VCaP (cell line): ENCODE measurements at regions not wholly inside any gene's neighbourhood (a gene's known extent, or its start where the extent isn't known, plus 50 kb on each side); places are given as distances from the start of the nearest gene placed in this dataset.

Experiments
- H3K27ac ChIP-seq: fragments of 450-650 bp; 2 replicates; pipeline ENCODE4 v1.5.1; 2017
- CTCF ChIP-seq: fragments of 450-650 bp; conservative IDR thresholded peaks from 2 replicates; pipeline ENCODE4 v1.5.1; 2017; ENCODE audit warnings: mild to moderate bottlenecking, moderate library complexity

DNA sequence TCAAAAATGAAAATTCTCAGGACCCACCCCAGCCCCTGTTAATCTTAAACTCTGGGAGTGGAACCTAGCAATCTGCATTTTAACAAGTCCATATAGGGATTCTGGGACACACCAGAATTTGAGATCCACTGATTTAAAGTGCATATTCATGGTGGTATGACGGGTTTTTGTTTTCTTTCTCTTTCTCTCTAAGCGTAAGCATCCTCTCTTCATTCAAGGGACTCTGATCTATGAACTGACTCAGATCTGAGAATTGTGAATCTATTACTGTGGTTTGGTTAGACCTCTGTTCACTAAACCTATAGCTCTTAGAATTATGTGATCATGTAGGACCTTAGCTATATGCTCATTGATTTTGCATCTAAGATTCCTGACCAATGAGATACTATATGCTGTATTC is 565.2 kb downstream of the CCDC171 start:
- H3K27ac ChIP-seq = no peak overlapping the region
- TF ChIP-seq CTCF = no peak

DNA sequence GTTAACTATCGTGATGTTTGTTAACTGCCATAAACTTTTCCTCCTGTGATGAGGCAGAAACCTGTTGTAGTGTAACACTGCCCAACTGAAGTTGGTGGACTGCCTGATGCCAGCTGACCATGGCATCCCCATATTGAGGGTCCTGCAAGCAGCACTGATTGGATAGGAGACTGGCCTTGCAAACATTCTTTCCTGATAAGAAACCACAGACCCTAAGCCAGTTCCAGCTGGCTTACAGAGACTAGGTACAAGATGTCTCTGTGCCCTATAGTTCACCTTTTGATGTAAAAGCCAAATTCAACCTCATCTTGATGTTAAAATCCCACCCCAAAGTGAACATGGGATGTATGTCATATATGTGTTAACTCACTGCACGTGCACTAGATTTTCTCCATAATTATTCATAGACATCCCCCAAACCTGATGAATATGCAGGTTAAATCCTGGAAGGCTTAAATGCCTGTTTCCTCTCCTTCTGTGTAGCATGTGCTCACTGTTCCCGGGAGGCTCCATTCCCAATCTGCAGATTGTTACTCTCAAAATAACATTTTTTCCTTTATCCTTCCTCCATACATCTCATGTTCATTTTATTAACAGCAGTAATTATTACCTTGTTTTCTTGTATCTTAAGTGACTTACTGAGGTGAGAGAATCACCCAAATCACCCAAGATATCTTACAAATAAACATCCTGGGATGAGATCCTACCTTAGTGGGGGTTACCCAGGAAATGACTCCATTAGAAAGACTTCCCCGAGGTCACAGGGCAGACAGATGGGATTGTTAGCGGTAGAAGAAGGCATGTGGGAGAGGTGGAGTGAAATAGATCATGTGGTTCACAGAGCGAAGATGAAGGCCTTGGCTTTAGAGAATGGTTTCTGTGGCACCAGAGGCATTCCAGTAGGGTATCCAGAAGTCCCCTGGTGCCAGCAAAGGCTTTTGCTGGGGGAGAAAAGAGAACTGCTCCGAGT is 566.7 kb downstream of the CCDC171 start:
- H3K27ac ChIP-seq = no peak overlapping the region
- TF ChIP-seq CTCF = no peak

GRCh38 chr9:16120231-16120641 is 567.4 kb downstream of the CCDC171 start:
- H3K27ac ChIP-seq = no peak overlapping the region
- TF ChIP-seq CTCF = no peak

GRCh38 chr9:16120727-16121126 is 567.9 kb downstream of the CCDC171 start:
- no peak overlapping the region for H3K27ac ChIP-seq

GRCh38 chr9:16121168-16121567 is 568.3 kb downstream of the CCDC171 start:
- TF ChIP-seq CTCF = no peak
- H3K27ac ChIP-seq = no peak overlapping the region

More at GRCh38 chr9:16120727-16121126, 567.9 kb downstream of the CCDC171 start:
- TF ChIP-seq CTCF = no peak

- H3K27ac ChIP-seq = no peak overlapping the region
- no peak for TF ChIP-seq CTCF
These were observed 568.9 kb downstream of the CCDC171 start for GRCh38 chr9:16121601-16122286.

- no peak for TF ChIP-seq CTCF
- no peak overlapping the region for H3K27ac ChIP-seq
These were observed 572.8 kb downstream of the CCDC171 start for GRCh38 chr9:16125629-16126028.
